GM21390 (cell line): ENCODE measurements at regions not wholly inside any gene's neighbourhood (a gene's known extent, or its start where the extent isn't known, plus 50 kb on each side); places are given as distances from the start of the nearest gene placed in this dataset.
"Not testable (repeated sequence)": the region's sequence is repeated elsewhere in the genome, so short reads cannot be mapped to it uniquely, and the experiment has no call there.

Source experiments
- ATAC-seq: cut with Tn5 transposase; IDR thresholded peaks from one replicate; pipeline ENCODE4 v1.9.1; 2021; ENCODE audit not compliant: unreplicated experiment

DNA sequence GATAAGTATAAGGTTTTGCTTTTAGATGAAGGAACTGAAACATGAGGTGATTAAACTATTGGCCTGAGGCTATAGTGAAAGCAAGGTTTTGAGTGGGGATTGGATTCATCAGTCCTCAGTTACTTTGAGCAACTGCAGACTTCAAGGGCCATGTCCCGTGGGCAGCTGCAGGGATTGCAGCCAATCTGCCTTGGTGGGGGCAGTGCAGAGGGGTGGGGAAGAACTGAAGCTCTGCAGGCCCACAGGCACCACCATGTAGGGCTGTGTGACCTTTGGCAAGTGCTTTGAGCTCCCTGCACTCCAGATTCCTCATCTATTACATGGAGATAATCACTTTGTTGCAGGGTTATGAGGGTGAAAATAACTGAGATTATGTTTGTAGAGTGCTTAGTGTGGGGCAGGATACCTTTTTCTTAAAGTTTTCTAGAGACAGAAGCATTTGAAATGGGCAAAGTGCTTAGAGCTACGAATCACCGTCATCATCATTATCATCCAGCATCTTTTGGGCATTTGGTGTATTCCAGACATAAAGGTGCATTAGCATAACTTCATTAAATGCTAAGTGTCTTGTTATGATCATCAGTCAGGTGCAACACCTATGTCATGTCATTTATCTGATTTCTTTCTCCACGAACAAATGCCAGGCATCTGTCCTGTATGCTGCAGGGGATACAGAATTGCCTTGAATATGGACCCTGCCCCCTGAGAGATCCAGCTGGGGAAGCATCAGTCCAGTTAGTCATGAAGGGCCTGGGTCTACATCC is 72.1 kb upstream of the TENM4 start:
- no peak for ATAC-seq

DNA sequence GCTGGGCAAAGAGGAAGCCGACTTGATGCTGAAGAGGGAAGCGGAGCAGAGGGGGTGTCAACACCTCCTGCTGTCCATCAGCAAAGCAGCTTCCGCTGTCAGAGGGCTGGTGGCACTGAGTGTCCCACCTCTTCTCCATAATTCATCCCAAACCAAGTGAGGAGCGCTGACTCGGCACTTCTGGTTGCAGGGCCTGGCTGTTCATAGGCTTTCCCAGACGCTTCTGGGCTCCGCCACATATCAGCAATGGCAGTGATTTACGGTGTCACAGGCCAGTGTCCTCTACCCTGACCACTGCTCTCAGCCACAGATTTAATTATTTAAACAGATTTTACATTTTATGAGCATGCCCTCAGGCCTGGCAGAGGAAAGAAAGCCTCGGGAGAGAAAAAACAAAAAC is 70.1 kb upstream of the TENM4 start:
- ATAC-seq: no peak

DNA sequence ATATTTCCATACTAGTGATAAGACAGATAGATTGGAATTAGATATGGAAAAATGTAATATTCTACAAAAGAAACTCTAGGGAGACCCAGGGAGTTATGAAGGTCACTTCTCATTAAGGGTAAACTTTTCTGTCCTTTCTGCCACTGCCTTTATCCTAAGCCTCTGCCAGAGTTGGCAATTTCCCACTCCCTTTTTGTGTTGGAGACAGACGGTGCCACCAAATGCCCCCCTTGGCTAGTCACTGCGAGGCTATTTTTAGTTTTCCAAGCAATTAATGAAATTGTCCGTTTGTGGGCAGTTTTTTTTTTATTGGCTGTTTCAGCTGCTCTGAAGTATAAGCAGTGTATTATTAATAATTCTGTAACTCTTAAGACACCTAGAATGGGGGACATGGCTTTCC is 67.6 kb upstream of the TENM4 start:
- no peak for ATAC-seq

DNA sequence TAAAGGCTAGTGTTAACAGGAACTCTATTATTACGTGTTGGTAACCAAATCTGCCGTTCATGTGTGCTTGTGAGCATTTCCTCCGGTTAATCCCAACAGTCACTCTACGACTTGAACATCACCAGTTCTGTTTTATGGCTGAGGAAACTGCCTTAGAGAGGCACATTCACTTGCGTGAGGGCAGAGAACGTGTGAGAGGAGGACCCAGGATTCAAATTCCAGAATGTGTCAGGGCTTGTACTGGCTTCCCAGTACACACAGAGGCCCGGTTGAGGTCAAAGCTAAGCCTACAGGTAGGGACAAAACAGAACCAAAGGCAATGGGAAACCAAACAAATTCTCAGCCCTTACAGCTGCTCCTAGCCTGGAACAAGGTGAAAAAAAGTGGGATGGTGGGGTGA is 66.9 kb upstream of the TENM4 start:
- no peak for ATAC-seq

DNA sequence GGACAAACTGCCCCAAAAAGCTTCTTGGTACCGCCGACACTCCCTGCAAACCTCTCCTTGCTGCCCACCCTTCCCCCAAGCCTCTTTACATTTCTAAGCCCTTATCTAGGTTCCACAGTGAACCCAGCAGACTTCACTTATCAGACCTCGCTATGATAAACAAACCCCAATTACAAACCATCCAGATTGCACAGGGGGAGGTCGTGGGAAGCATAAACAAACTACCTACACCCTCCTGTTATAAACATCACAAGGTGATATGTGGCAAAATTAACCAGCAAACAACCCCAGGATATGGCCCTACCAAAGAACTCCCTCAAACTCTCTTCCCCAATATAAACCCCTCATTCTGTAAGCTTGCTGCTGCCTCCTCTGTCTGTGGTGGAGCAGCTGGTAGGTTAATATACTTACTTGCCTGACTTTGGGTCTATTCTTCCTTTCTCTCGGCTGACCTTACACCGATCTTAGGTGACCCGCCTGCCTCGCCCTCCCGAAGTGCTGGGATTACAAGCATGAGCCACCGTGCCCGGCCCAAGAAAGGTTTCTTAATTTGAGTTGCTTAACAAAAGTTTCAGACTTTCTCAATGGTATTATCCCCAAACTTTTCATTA is 66.0 kb upstream of the TENM4 start:
- ATAC-seq: no peak

DNA sequence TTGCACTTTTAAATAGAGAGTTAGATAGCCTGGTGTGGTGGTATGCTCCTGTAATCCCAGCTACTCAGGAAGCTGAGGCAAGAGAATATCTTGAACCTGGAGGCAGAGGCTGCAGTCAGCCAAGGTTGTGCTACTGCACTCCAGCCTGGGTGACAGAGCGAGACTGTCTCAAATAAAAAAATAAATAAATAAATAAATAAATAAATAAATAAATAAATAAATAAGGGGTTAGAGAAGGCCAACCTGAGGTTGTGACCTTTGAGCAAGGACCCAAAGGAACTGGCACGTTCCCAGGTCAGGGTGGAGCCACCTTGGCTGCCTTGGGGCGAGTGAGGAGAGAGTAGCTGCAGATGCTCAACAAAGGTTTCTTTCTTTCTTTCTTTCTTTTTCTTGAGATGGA is 65.3 kb upstream of the TENM4 start:
- no peak for ATAC-seq

DNA sequence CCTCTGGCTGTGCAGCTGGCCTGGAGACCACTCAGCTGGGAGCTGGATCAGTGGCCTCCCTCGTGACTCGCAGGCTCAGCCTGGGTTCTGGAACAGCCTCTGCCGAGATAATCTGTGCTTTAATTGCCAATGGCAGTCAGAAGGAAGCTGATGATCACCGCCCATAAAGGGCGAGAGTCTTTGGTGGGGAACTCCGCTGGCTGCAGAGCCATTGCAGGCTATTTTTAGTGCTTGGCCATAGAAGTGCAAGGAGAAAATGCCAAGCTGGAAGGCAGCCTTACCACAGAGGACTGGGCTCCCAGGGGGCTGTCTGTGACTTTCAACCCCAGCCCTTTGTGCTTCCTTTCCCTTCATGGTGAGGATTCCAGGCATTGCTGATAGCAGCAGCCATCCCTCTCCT is 62.2 kb upstream of the TENM4 start:
- no peak for ATAC-seq

DNA sequence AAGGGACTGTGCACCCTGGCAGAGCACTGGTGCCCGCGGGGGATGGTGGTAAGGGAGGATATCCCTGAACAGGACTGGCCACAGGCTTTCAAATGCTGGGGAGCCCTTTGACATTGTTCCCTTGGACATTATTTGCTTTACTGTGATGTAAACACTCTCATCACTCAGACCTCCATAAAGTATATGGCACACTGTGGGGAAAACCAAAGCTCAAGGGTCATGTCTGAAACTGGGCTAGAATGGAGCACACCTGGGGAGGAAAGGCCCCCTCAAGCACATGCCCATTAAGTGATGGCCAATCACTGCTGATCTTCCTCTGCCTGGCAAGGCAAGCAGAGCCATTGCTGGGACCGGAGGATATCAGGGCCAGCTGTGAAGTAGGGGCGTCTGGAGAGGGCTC is 60.9 kb upstream of the TENM4 start:
- ATAC-seq: no peak

DNA sequence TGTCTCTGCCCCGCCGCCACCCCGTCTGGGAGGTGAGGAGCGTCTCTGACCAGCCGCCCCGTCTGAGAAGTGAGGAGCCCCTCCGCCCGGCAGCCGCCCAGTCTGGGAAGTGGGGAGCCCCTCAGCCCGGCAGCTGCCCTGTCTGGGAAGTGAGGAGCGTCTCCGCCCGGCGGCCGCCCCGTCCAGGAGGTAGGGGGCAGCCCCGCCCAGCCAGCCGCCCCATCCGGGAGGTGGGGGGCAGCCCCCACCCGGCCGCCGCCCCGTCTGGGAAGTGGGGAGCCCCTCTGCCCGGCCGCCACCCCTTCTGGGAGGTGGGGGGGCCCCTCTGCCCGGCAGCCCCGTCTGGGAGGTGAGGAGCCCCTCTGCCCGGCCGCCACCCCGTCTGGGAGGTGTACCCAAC is 59.1 kb upstream of the TENM4 start:
- ATAC-seq: not testable (repeated sequence)

DNA sequence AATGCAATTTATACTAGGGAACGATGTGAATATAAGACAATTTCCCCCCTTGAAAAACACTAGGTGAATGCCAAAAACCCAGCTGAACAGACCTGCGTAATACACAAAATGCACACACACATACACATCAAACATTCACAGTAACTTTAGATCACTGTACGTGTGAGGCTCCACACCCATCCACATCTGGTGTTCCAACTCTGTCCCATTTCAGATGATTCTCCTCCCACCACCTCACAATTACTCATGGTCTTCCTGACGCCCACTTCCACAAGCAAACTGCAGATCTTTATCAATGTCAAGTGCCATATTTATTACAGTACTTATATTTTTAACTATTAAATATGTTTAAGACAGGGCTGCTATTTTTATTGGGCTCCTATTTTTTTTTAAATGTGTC is 57.8 kb upstream of the TENM4 start:
- ATAC-seq: no peak

DNA sequence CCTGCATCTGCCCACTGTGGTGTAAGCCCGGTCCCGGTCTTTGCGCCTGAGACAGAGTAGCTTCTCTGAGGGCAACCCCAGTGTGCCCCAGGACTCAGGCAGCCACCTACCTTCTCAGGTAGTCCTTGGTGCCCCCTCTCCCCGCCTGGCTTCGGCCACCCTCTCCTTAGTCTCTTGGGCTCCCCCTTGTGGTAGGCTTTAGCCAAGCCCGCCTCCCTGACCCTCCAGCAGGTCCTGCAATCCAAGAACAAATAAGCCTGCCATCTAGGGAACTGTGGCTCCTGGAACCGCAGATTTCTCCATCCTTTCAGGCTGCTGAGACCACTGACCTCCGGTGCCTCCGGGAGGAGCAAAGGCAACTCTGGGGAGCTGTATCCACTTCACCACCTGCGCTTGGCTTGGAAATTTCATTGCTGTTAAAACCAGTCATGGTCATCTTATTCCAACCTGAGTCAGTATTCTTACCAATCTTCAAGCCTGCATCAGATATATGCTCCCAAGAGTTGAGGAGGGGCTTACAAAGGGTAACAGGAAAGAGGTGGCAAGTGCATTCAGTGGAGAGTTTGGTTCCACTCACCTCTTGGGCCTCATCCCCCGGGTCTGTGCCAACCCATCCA is 52.8 kb upstream of the TENM4 start:
- ATAC-seq: peak; percentile 86

DNA sequence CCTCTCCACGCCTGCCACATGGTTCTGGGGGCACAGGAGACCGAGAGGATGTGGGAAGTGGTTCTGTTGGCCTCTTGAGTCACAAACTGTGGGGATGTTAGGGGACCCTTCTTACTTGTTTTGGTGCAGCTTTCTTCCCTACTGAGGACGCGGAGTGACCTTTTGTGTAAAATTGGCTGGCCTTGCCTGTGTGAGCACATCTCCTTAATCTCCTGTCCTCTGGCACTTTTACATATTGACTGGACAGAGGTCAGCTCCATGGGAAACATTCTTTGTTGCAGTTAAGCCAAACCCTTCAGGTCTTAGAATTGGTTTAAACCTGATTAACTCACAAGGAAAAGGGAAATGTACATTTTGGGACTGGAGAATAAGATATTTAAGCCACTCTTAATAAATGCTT is 51.2 kb upstream of the TENM4 start:
- no peak for ATAC-seq
